ENCODE measurements at regions not wholly inside any gene's neighbourhood (a gene's known extent, or its start where the extent isn't known, plus 50 kb on each side); places are given as distances from the start of the nearest gene placed in this dataset.
A peak's percentile ranks its signal among the peaks of the same experiment; 100 is the strongest.

GRCh38 chr2:137729305-137729704 lies 235.0 kb upstream of the HNMT start:
- no peak for DNase-seq

DNA sequence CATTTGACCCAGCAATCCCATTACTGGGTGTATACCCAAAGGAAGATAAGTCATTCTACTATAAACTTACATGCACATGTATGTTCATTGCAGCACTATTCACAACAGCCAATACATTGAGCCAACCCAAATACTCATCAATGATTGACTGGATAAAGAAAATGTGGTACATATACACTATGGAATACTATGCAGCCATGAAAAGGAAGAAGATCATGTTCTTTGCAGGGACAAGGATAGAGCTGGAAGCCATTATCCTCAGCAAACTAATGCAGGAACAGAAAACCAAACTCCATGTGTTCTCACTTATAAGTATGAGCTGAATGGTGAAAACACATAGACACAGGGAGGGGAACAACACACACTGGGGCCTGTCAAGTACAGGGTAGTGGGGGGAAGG lies 226.7 kb upstream of the HNMT start:
- DNase-seq, result no peak

GRCh38 chr2:137741784-137742362 lies 222.4 kb upstream of the HNMT start:
- DNase-seq, result peak; percentile 13

GRCh38 chr2:137747509-137747908 lies 216.8 kb upstream of the HNMT start:
- no peak for DNase-seq

DNA sequence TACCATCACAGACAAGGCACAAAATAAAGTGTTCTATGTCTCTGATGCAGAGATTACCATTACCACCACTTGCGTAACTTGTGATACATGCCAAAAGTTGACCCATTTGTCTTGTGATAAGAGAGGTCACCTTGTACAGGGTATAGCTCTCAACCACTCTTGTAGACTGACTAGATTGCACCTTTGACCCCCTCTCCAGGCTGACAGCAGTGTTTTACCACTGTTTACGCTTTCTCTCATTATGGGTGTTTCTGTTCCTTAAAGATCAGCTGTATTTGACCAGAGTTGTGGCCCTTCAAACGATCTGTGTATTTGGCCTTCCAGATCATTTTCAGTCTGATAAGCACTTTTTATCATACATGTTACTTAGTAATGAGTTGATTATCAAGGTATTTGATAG lies 215.7 kb upstream of the HNMT start:
- DNase-seq, result no peak

DNA sequence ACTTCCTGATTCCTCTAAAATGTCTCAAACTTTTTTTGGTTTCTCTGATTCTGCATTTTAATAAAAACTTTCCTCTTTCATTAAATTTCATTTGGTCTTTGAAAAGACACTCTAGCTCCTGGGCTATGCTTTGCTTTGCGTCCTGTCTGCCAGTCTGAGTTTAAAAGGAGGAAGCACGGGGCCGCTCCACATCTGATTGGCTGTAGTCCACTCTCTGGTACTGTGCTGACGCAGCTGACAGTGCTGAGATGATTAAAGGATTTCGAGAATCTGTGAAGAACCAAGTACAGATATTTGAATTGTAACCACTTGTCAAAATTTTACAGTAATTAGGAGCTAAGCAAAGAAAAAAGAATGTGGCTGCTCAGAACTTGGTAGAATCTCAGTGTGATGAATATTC lies 199.6 kb upstream of the HNMT start:
- no peak for DNase-seq

GRCh38 chr2:137769406-137769805 lies 194.9 kb upstream of the HNMT start:
- DNase-seq, result no peak

- DNase-seq, result no peak
Observed at GRCh38 chr2:137770166-137770565, 194.1 kb upstream of the HNMT start.

DNA sequence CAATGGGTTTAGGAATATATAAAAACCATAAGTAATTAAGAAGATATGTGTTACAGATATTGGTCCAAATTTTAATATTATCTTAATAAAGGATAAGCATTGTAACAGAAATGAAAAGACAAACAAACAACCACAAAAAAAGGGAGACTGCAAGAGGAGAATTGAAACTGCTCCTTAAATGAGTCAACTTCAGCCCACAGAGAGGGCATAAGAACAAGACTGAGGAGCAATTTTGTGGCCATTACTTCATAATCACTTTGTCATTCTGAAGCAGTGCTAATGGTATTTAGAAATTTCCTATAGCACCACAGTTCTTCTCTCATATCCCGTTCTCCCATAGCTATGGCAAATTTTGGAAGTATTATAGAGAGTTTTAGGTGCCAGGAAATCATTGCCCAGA lies 193.2 kb upstream of the HNMT start:
- DNase-seq, result no peak

DNA sequence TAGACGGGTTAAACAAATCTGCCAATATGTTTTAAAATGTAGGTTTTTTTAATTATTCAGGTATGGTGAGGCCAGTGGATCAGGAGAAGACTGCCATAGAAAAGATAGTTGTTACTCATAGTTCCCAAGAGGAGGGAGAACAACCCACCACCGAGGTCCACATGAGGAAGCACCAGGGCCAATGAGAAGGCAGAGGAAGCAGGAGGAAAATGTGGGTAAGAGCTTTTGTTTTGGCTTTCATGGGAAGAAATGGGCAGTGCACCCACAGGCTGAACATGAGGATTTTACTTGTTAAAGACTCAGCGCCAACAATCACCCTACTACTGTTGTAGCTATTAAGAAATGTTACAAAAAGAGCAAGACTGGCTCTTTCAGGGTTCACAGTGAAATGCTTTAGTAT lies 191.8 kb upstream of the HNMT start:
- no peak for DNase-seq

GRCh38 chr2:137775529-137775928 lies 188.7 kb upstream of the HNMT start:
- no peak for DNase-seq

DNA sequence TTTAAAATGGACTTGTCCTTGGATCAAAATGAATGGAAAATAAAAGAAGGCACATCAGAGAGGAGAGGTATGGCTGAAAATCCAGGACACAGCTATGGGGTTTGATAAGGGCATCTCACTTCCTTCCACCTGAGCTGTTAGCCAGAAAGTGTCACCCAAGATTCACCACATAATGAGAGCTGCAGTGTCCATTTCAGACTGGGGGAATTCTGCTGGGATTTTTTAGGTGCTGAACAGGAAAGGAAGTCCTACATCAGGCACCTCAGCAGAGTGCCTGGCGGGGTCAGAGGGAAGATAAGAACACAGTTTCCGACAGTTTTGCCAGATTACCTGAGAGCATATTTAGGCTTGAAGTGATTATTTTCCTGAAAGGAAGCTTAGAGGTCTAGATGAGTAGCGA lies 187.6 kb upstream of the HNMT start:
- DNase-seq, result no peak

DNA sequence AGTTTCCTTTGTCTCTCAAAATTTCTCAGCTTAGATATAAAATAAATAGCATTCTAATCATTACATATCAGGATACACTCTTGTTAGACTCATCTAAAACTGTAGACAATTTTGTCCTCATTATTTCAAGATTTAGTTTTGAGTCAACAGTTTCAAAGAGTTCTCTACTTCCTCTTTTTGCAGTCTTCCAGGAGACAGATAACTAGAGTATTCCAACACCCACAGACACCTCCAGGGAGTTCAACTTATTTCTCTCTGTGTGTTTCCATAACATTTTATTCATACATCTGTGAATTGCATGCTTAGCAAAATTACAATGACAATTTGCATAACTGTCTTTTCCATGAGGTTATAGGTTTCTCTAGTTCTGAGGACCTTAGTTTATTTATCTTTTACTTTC lies 166.6 kb upstream of the HNMT start:
- no peak for DNase-seq

DNA sequence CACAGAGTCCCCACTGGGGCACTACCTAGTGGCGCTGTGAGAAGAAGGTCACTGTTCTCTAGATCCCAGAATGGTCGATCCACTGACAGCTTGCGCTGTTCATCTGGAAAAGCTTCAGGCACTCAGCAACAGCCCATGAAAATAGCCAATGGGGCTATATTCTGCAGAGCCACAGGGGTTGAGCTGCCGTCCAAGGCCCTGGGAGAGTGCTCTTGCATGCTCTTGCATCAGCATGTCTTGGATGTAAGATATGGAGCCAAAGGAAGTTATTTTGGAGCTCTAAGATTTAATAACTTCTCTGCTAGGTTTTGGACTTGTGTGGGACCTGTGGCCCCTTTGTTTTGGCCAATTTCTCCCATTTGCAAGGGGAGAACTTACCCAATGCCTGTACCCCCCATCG lies 164.7 kb upstream of the HNMT start:
- DNase-seq, result no peak

DNA sequence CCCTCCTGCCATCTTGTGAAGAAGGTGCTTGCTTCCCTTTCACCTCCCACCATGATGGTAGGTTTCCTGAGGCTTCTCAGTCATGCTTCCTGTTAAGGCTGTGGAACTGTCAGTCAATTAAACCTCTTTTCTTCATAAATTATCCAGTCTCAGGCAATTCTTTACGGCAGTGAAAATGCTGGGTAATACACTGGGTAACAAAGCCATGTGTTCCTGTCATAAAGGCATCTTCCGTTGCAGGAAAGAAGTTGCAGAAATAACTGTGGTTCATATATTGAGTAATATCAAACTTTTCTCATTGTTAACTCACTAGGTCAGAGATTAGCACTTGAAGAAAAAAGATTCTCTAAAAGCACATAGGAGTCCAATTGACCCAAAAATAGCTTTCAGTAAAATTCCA lies 163.9 kb upstream of the HNMT start:
- DNase-seq, result no peak

- DNase-seq, result no peak
Observed at GRCh38 chr2:137801228-137801627, 163.0 kb upstream of the HNMT start.

GRCh38 chr2:137802038-137802437 lies 162.2 kb upstream of the HNMT start:
- DNase-seq, result no peak

DNA sequence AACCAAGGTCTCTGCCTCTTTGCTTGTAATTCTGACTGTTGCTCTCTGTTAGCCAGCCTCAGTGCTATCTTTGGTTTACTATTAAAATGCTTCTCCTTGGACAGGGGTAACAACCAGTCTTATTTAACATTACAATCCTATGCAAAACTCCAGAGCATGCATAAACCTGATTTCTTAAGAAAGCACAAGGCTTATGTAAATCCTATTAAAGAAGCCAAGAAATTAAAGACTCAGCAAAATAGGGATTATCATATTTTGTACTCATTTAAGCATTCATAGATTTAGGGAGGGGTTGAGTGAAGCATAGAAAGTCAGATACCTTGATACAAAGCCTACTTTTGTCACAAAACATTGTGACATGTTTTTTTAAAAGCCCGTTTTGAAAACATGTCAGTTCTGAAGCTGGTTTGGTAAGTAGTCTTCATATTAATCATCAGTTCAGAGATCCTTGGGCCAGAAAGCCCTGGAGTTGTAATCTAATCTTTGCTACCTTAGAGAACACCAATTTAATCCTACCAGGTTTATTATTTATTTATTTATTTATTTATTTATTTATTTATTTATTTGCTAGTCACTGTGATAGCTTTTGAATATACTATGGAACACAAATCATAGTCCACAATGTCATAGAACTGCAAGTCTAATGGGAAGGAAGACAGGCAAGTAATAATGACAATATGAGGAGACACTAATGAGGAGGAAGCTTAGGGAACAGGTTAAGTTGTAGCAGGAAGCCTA lies 158.0 kb upstream of the HNMT start:
- DNase-seq, result no peak

- no peak for DNase-seq
Observed at GRCh38 chr2:137809252-137809651, 155.0 kb upstream of the HNMT start.

- no peak for DNase-seq
Observed at GRCh38 chr2:137809837-137810236, 154.4 kb upstream of the HNMT start.

DNA sequence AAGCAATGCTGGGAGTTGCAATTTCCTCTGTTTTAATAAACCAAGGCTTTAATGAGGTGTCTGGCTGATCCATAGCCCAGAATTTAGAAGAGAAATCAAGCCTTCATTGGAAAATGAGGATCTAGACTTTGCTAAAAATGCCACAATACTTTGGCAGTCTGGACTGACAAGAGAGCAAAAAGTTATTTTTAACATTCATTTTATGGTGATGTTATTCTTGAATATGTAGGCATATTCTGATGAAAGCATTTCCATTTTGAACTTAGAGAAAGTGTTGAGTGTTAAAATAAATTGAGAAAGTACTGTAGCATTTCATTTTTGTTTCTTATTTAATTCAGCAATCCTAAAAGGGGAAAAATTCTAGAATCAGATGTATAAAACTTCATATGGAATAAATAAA lies 151.8 kb upstream of the HNMT start:
- no peak for DNase-seq

- no peak for DNase-seq
Observed at GRCh38 chr2:137813176-137813575, 151.1 kb upstream of the HNMT start.

GRCh38 chr2:137817058-137817457 lies 147.2 kb upstream of the HNMT start:
- no peak for DNase-seq

GRCh38 chr2:137823196-137823595 lies 141.1 kb upstream of the HNMT start:
- no peak for DNase-seq

All from left kidney (tissue), 1 donor.